GM21528 (cell line): ENCODE measurements at regions not wholly inside any gene's neighbourhood (a gene's known extent, or its start where the extent isn't known, plus 50 kb on each side); places are given as distances from the start of the nearest gene placed in this dataset.

Experiments
- ATAC-seq: cut with Tn5 transposase; IDR thresholded peaks from one replicate; pipeline ENCODE4 v1.9.1; 2021; ENCODE audit warnings: mild to moderate bottlenecking, moderate library complexity; ENCODE audit not compliant: unreplicated experiment, low FRiP score

- no peak for ATAC-seq
Observed at GRCh38 chr9:23394189-23394588, 431.9 kb downstream of the ELAVL2 start.

- ATAC-seq: no peak
Observed at GRCh38 chr9:23408874-23409273, 417.2 kb downstream of the ELAVL2 start.

GRCh38 chr9:23412046-23412445, 414.0 kb downstream of the ELAVL2 start:
- no peak for ATAC-seq

- ATAC-seq: no peak
Observed at GRCh38 chr9:23412458-23412857, 413.6 kb downstream of the ELAVL2 start.

GRCh38 chr9:23413541-23413940, 412.5 kb downstream of the ELAVL2 start:
- no peak for ATAC-seq

GRCh38 chr9:23423999-23424398, 402.0 kb downstream of the ELAVL2 start:
- ATAC-seq: no peak

- no peak for ATAC-seq
Observed at GRCh38 chr9:23426144-23426543, 399.9 kb downstream of the ELAVL2 start.

- no peak for ATAC-seq
Observed at GRCh38 chr9:23431459-23431858, 394.6 kb downstream of the ELAVL2 start.

GRCh38 chr9:23434654-23435053, 391.4 kb downstream of the ELAVL2 start:
- ATAC-seq: no peak

- ATAC-seq: no peak
Observed at GRCh38 chr9:23438299-23438907, 387.6 kb downstream of the ELAVL2 start.

GRCh38 chr9:23441275-23441674, 384.8 kb downstream of the ELAVL2 start:
- no peak for ATAC-seq

GRCh38 chr9:23444658-23445057, 381.4 kb downstream of the ELAVL2 start:
- ATAC-seq: no peak

GRCh38 chr9:23447166-23447565, 378.9 kb downstream of the ELAVL2 start:
- ATAC-seq: no peak

- no peak for ATAC-seq
Observed at GRCh38 chr9:23447944-23448343, 378.1 kb downstream of the ELAVL2 start.

- no peak for ATAC-seq
Observed at GRCh38 chr9:23451802-23452418, 374.1 kb downstream of the ELAVL2 start.

GRCh38 chr9:23464275-23464674, 361.8 kb downstream of the ELAVL2 start:
- no peak for ATAC-seq

GRCh38 chr9:23467276-23467675, 358.8 kb downstream of the ELAVL2 start:
- ATAC-seq: no peak

- ATAC-seq: no peak
Observed at GRCh38 chr9:23477908-23478307, 348.1 kb downstream of the ELAVL2 start.

GRCh38 chr9:23483566-23483965, 342.5 kb downstream of the ELAVL2 start:
- ATAC-seq: no peak

- ATAC-seq: no peak
Observed at GRCh38 chr9:23492126-23493002, 333.7 kb downstream of the ELAVL2 start.

- ATAC-seq: no peak
Observed at GRCh38 chr9:23493219-23493618, 332.8 kb downstream of the ELAVL2 start.
